K562 (cell line): ENCODE measurements at regions not wholly inside any gene's neighbourhood (a gene's known extent, or its start where the extent isn't known, plus 50 kb on each side); places are given as distances from the start of the nearest gene placed in this dataset.

Experiments used
- BACH1 ChIP-seq: fragments of 200-800 bp; sonication (Bioruptor generic); IDR thresholded peaks from 2 replicates; pipeline ENCODE4 v1.6.1; 2016; ENCODE audit warnings: missing genetic modification characterization, missing compliant biosample characterization
- CHD7 ChIP-seq: fragments of 200-600 bp; sonication (generic); IDR thresholded peaks from one replicate; pipeline ENCODE4 v1.6.1; 2012; ENCODE audit warnings: mild to moderate bottlenecking, low read depth, low read length, inconsistent platforms
- EP300 ChIP-seq: IDR thresholded peaks from 2 replicates; pipeline ENCODE4 v1.6.1; 2012; ENCODE audit warnings: low read length, improper control_type of control experiment
- GATA2 ChIP-seq: sonication (generic); formaldehyde crosslinking; IDR thresholded peaks from 2 replicates; pipeline ENCODE4 v1.4.0; 2020; ENCODE audit warnings: mild to moderate bottlenecking, missing genetic modification reagents
- GATAD2B ChIP-seq: fragments of 450-650 bp; IDR thresholded peaks from 2 replicates; pipeline ENCODE4 v1.6.1; 2017; ENCODE audit warnings: mild to moderate bottlenecking, borderline replicate concordance
- IRF9 ChIP-seq: fragments of 450-650 bp; IDR thresholded peaks from 2 replicates; pipeline ENCODE4 v1.6.1; 2016; ENCODE audit warnings: missing biosample characterization, missing genetic modification characterization
- KAT8 ChIP-seq: fragments of 450-650 bp; IDR thresholded peaks from 2 replicates; pipeline ENCODE4 v1.6.1; 2016; ENCODE audit warnings: low read depth, mild to moderate bottlenecking
- MAFG ChIP-seq: fragments of 450-650 bp; conservative IDR thresholded peaks from 2 replicates; pipeline ENCODE4 v1.6.1; 2016; ENCODE audit warnings: missing genetic modification characterization, missing compliant biosample characterization
- NONO ChIP-seq, 2 experiments: fragments of 200-400 bp in 1 of 2; fragments of 450-650 bp in 1 of 2; formaldehyde crosslinking in 1 of 2; IDR thresholded peaks; 2 replicates each; pipeline ENCODE4 v1.6.1; 2017; ENCODE audit warnings: low read depth in 2 of 2, mild to moderate bottlenecking in 2 of 2, moderate library complexity in 2 of 2, low read length in 1 of 2
- OTX1 ChIP-seq: fragments of 450-650 bp; formaldehyde crosslinking; IDR thresholded peaks from 2 replicates; pipeline ENCODE4 v1.4.0; 2022; ENCODE audit warnings: mild to moderate bottlenecking
- SMAD2 ChIP-seq: fragments of 150-350 bp; IDR thresholded peaks from 2 replicates; pipeline ENCODE4 v1.6.1; 2014; ENCODE audit warnings: low read depth, mild to moderate bottlenecking, low read length

DNA sequence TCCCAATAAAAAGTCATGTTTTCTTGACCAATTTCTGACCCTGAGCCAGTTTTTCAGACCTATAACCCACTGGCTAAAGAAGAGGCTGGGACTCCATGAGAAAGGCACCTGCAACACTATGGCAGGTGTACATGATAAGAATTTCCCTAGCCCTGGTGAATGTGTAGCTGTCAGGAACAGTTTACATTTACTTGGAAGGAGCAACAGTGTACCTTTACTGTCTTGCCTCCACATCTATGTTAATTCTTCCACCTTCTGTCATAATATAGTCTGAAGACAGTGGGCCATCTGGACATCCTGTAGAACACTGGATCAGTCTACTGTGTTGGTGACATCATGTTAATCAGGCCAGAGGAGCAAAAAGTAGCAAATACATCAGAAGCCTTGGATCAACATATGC is 72.1 kb upstream of the CD82 start (continued):
- TF ChIP-seq CHD7 (no peak), EP300 (no peak), NONO (IDR thresholded peaks at IDR 0.05; ENCODE audit: low read depth in 2 of 2, low read length in 1 of 2) (no peak), GATAD2B (no peak), SMAD2 (no peak), MAFG (tag) (no peak), IRF9 (tag) (no peak), GATA2 (no peak), OTX1 (no peak), BACH1 (tag) (no peak), KAT8 (no peak)
